GM21723 (cell line): ENCODE measurements at regions not wholly inside any gene's neighbourhood (a gene's known extent, or its start where the extent isn't known, plus 50 kb on each side); places are given as distances from the start of the nearest gene placed in this dataset.

Experiments
- ATAC-seq: cut with Tn5 transposase; IDR thresholded peaks from one replicate; pipeline ENCODE4 v1.9.1; 2021; ENCODE audit warnings: mild to moderate bottlenecking, moderate library complexity; ENCODE audit not compliant: unreplicated experiment

DNA sequence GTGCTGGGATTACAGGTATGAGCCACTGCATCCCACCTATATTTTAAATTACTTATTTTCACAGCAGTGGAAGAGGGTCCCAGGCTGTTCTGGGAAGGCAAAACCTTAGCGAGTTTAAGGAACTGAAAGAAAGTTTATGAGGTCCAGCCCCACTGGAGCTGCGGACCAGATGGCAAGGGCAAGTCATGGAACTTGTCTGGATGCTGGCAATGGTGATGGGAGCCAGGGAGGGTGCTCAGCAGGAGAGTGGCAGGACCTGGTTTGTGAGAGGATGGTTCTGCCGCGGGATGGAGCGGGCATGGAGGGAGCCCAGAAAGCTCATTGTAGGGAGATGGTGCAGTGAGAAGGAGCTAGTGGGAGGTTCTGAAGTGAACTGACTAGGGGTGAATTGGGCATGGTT, 50.6 kb upstream of the SLC45A1 start:
- ATAC-seq, result no peak

- ATAC-seq, result no peak
These were observed 51.3 kb upstream of the SLC45A1 start for GRCh38 chr1:8266436-8267165.

DNA sequence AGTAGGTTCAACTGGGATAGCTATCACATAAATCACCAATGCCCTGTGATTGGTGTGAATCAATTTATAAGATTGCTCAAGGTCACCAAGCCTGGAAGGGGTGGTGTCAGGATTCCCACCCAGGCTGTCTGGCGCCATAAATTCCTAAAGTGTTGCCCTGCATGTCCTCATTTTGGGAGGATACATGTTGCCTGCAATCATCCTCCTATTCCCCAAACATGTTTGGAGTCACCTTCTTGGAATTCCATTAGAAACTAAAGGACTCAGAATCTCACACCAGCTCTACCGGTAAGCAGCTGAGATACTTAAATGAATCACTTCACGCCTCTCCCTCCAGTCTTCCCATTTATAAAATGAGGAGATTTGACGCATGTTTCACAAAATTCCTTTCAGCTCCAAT, 54.1 kb upstream of the SLC45A1 start:
- ATAC-seq, result no peak

- ATAC-seq, result no peak
These were observed 56.5 kb upstream of the SLC45A1 start for GRCh38 chr1:8261398-8261762.

- no peak for ATAC-seq
These were observed 58.2 kb upstream of the SLC45A1 start for GRCh38 chr1:8259498-8260290.

DNA sequence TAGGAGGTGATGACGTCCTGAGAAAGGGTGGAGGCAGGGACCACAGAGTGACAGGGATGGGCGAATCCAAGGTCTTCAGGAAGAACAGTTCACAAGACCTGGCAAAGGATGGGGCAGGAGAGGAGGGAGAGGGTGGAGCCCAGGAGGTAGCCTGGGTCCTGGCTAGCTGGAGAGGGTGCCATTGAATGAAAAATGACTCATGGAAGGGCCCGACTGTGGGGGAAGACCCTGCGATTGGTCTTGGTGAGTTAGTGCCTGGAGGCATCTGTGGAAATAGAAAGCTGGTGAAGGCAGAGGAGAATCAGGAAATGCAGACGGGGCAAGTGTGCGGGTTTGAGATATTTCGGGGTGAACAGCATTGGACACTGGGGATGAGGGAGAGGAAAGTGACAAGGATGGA, 60.3 kb upstream of the SLC45A1 start:
- ATAC-seq, result no peak

GRCh38 chr1:8256321-8256720, 61.6 kb upstream of the SLC45A1 start:
- no peak for ATAC-seq

GRCh38 chr1:8255712-8256111, 62.2 kb upstream of the SLC45A1 start:
- no peak for ATAC-seq

DNA sequence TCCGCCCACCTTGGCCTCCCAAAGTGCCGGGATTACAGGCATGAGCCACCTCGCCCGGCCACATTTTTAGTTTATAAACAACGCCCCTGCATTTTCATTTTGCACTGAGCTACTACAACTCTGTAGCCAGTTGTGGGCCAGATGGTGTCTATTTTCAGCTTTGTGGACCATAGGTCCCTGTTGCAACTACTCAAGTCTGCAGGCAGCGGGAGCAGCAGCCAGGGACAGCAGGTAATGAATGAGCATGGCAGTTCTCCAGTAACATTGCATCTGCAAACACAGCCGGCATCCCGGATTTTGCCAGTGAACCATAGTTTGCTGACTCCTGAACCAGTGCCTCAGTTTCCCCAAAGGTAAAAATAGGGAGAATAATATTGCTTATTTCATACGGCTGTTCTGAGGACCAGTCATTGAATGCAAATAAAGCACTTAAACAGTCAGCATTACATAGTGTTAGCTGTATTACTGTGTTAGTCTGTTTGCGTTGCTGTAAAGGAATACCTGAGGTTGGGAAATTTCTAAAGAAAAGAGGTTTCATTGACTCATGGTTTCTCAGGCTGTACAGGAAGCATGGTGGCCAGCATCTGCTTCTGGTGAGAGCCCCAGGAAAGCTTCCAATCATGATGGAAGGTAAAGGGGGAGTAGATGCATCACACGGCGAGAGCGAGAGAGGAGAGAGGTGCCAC, 65.5 kb upstream of the SLC45A1 start:
- no peak for ATAC-seq

- ATAC-seq, result no peak
These were observed 66.3 kb upstream of the SLC45A1 start for GRCh38 chr1:8251635-8252034.

DNA sequence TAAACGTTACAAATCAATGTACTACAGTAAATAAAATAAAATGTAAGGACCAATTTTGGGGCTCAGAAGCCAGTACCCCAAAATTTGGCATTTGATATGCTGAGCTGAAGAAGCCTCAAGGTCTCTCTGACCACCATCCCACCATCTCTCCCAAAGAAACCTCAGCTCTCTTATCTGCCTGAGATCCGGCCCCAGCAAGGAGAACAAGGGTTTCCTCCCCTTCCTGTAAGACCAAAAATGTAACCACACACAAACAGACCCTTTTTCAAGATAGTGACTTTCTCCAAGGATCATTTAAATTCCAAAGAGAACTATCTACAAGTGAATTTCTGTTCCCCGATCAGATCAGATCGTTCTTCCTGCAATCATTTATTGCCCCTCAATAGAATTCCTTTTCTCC, 68.1 kb upstream of the SLC45A1 start:
- ATAC-seq, result no peak

DNA sequence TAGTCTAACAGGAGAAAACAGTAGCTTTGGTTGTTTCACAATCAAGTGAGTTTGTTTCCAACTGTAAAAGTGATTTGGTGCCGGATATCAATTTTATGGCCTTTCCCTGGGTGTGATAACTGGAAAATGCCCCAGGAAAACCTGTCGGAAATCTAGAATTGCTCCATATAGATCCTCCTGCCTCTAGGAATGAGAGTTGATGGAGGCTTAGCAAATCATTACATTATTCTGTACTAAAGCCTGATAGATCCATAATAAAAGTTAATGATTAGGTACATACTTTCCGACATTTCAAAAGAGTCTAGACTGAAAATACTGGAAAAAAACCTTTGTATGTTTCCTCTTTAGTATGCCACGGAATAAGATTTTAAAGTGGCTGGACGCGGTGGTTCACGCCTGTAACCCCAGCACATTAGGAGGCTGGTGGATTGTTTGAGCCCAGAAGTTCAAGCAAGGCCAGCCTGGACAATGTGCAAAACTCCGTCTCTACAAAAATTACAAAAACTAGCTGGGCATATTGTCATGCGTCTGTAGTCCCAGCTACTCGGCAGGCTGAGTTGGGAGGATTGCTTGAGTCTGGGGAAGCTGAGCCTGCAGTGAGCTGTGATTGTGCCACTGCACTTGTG, 70.0 kb upstream of the SLC45A1 start:
- no peak for ATAC-seq

- no peak for ATAC-seq
These were observed 73.6 kb upstream of the SLC45A1 start for GRCh38 chr1:8244304-8244703.

DNA sequence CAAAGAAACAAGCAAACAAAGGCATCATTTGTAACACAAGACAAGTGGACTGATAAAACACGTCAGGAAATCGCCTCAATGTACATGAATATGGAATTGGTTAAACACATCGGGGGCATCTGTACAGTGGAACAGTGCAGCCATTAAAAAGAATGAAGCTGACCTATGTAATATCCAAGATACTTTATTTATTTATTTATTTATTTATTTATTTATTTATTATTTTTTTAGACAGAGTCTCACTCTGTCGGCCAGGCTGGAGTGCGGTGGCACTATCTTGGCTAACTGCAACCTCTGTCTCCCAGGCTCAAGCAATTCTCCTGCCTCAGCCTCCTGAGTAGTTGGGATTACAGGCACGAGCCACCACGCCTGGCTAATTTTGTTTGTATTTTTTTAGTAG, 75.4 kb upstream of the SLC45A1 start:
- no peak for ATAC-seq

- no peak for ATAC-seq
These were observed 76.4 kb upstream of the SLC45A1 start for GRCh38 chr1:8241417-8242014.

DNA sequence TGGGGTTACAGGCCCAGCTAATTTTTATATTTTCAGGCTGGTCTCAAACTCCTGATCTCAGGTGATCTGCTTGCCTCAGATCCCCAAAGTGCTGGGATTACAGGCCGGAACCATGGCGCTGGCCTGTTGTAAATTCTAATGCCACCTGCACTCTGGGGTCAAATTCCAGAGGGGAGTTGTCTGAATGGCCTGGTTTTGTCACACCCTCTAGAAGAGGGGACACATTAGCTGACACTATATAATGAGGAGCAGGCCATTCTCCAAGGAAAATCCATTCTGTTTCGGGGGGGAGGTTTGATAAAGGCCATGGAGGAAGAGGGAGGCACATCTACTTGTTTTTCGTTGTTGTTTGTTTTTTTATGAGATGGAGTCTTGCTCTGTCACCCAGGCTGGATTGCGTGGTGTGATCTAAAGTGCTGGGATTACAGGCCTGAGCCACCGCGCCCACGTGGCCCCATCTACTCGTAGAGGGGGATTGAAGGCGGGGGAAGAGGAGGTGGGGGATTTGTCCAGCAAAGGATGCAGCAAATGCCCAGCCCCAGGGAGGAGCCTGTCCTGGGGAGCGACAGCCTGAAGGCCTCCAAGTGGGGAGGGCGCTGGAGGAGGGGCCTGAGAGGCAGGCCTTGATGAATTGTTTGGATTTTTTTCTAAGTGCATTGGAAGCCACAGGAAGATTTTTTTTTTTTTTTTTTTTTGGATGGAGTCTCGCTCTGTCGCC, 78.4 kb upstream of the SLC45A1 start:
- ATAC-seq, result no peak

- ATAC-seq, result no peak
These were observed 78.9 kb upstream of the SLC45A1 start for GRCh38 chr1:8239039-8239305.

- ATAC-seq, result no peak
These were observed 79.5 kb upstream of the SLC45A1 start for GRCh38 chr1:8238141-8239038.

GRCh38 chr1:8232036-8232757, 85.7 kb upstream of the SLC45A1 start:
- ATAC-seq, result no peak
